Upper lobe of right lung (tissue), 1 donor: ENCODE measurements at regions not wholly inside any gene's neighbourhood (a gene's known extent, or its start where the extent isn't known, plus 50 kb on each side); places are given as distances from the start of the nearest gene placed in this dataset.

Source experiments
- ATAC-seq: fragments of 200-7000 bp; cut with Tn5 transposase; one replicate; pipeline ENCODE4 v1.9.1; 2020; ENCODE audit warnings: mild to moderate bottlenecking, moderate library complexity
- DNase-seq: peaks from one replicate; pipeline ENCODE4 v3.0.0-alpha.2; 2020
- H3K27ac ChIP-seq: fragments of 200-600 bp; one replicate; pipeline ENCODE4 v1.8.0; 2022
- H3K27me3 ChIP-seq: fragments of 200-600 bp; one replicate; pipeline ENCODE4 v1.8.0; 2022; ENCODE audit warnings: mild to moderate bottlenecking
- H3K36me3 ChIP-seq: fragments of 200-600 bp; one replicate; pipeline ENCODE4 v1.8.0; 2022
- H3K4me1 ChIP-seq: fragments of 200-600 bp; one replicate; pipeline ENCODE4 v1.8.0; 2022
- H3K4me3 ChIP-seq: fragments of 200-600 bp; one replicate; pipeline ENCODE4 v1.8.0; 2022; ENCODE audit warnings: mild to moderate bottlenecking
- H3K9me3 ChIP-seq: fragments of 200-600 bp; one replicate; pipeline ENCODE4 v1.8.0; 2022
- CTCF ChIP-seq: fragments of 200-600 bp; IDR thresholded peaks from one replicate; pipeline ENCODE4 v1.8.0; 2022; ENCODE audit warnings: antibody characterized with exemption
- intact Hi-C: fragments of 100-400 bp; cut with DNase I; formaldehyde crosslinking; loops from one replicate; pipeline ENCODE4 v1.11.0; 2022
- donor health status: DM: no; HTN: yes; CAD: no; lungs with severe emphysema.

GRCh38 chr7:136664537-136664936 lies 203.9 kb upstream of the CHRM2 start:
- Histone ChIP-seq H3K4me1 (no peaks in the 10 kb centered on the region), H3K9me3 (no peaks in the 10 kb centered on the region), H3K36me3 (no peaks in the 10 kb centered on the region), H3K27me3 (no peaks in the 10 kb centered on the region), H3K27ac (no peak overlapping the region), H3K4me3 (no peak overlapping the region)
- intact Hi-C loops, result no loop called here
- TF ChIP-seq CTCF, result no peak
- DNase-seq, result no peak
- no peak for ATAC-seq

GRCh38 chr7:136657482-136657921 lies 210.9 kb upstream of the CHRM2 start:
- DNase-seq (no peak), ATAC-seq (no peak)
- no peaks in the 10 kb centered on the region for H3K36me3 ChIP-seq
- H3K27me3 ChIP-seq, result no peaks in the 10 kb centered on the region
- no peak for TF ChIP-seq CTCF
- intact Hi-C loops, result no loop called here
- H3K4me1 ChIP-seq, result no peaks in the 10 kb centered on the region
- H3K4me3 ChIP-seq, result no peak overlapping the region
- H3K27ac ChIP-seq, result no peak overlapping the region
- no peaks in the 10 kb centered on the region for H3K9me3 ChIP-seq

GRCh38 chr7:136656516-136656915 lies 211.9 kb upstream of the CHRM2 start:
- no peak for TF ChIP-seq CTCF
- no peak overlapping the region for H3K27ac ChIP-seq
- H3K4me3 ChIP-seq, result no peak overlapping the region
- no peaks in the 10 kb centered on the region for H3K4me1 ChIP-seq
- H3K36me3 ChIP-seq, result no peaks in the 10 kb centered on the region
- intact Hi-C loops, result no loop called here
- DNase-seq (no peak), ATAC-seq (no peak)
- H3K27me3 ChIP-seq, result no peaks in the 10 kb centered on the region
- no peaks in the 10 kb centered on the region for H3K9me3 ChIP-seq

- Histone ChIP-seq H3K9me3 (no peaks in the 10 kb centered on the region), H3K4me1 (no peaks in the 10 kb centered on the region), H3K4me3 (no peak overlapping the region), H3K36me3 (no peaks in the 10 kb centered on the region), H3K27me3 (no peaks in the 10 kb centered on the region), H3K27ac (no peak overlapping the region)
- DNase-seq (no peak), ATAC-seq (no peak)
- intact Hi-C loops, result no loop called here
- TF ChIP-seq CTCF, result no peak
These were observed 213.0 kb upstream of the CHRM2 start for GRCh38 chr7:136655414-136655813.

- DNase-seq (no peak), ATAC-seq (no peak)
- H3K36me3 ChIP-seq, result no peaks in the 10 kb centered on the region
- TF ChIP-seq CTCF, result no peak
- H3K27ac ChIP-seq, result no peak overlapping the region
- intact Hi-C loops, result no loop called here
- H3K9me3 ChIP-seq, result no peaks in the 10 kb centered on the region
- H3K4me3 ChIP-seq, result no peak overlapping the region
- no peaks in the 10 kb centered on the region for H3K4me1 ChIP-seq
- H3K27me3 ChIP-seq, result no peaks in the 10 kb centered on the region
These were observed 214.0 kb upstream of the CHRM2 start for GRCh38 chr7:136654406-136654805.

- Histone ChIP-seq H3K36me3 (no peaks in the 10 kb centered on the region), H3K9me3 (no peaks in the 10 kb centered on the region), H3K4me1 (no peaks in the 10 kb centered on the region), H3K27me3 (no peaks in the 10 kb centered on the region), H3K27ac (no peak overlapping the region), H3K4me3 (no peak overlapping the region)
- TF ChIP-seq CTCF, result no peak
- intact Hi-C loops, result no loop called here
- ATAC-seq, result no peak
- DNase-seq, result no peak
These were observed 215.6 kb upstream of the CHRM2 start for GRCh38 chr7:136652635-136653370.
